Panc1 (cell line): ENCODE measurements at regions not wholly inside any gene's neighbourhood (a gene's known extent, or its start where the extent isn't known, plus 50 kb on each side); places are given as distances from the start of the nearest gene placed in this dataset.

Source experiments
- ATAC-seq: fragments of 200-7000 bp; cut with Tn5 transposase; 2 replicates; pipeline ENCODE4 v1.9.1; 2020; ENCODE audit warnings: mild to moderate bottlenecking, moderate library complexity
- BruUV-seq: library from RNA; stranded (reverse); fragments of 400-500 nt; replicated peaks from 2 replicates; lab custom pipeline; 2021; lab: Mats Ljungman, UMichigan
- CTCF ChIA-PET: fragments of 300-600 bp; sonication (Branson Sonifier 250); formaldehyde crosslinking; loops from one replicate; lab custom pipeline; 2022; ENCODE audit warnings: antibody characterized with exemption; lab: Charles Lee
- POLR2A ChIA-PET: fragments of 300-600 bp; sonication (Branson Sonifier 250); formaldehyde crosslinking; loops from one replicate; lab custom pipeline; 2022; ENCODE audit warnings: antibody characterized with exemption; lab: Charles Lee
- DNase-seq: peaks from one replicate; pipeline ENCODE4 v3.0.0-alpha.2; 2010; ENCODE audit warnings: low read depth, low spot score
- H3K27ac ChIP-seq: 2 replicates; pipeline ENCODE4 v1.5.1; 2011; ENCODE audit warnings: mild to moderate bottlenecking, low read length, inconsistent platforms
- H3K27me3 ChIP-seq: fragments of 200-500 bp; sonication (Bioruptor generic); 2 replicates; pipeline ENCODE4 v1.6.0; 2014; ENCODE audit warnings: low read length, inconsistent platforms; ENCODE audit not compliant: control insufficient read depth, insufficient read depth
- H3K36me3 ChIP-seq: fragments of 200-500 bp; sonication (Bioruptor generic); 2 replicates; pipeline ENCODE4 v1.5.1; 2014; ENCODE audit warnings: inconsistent platforms, mild to moderate bottlenecking, low read length, moderate library complexity; ENCODE audit not compliant: control insufficient read depth, insufficient read depth
- H3K4me1 ChIP-seq: 2 replicates; pipeline ENCODE4 v1.5.1; 2011; ENCODE audit warnings: inconsistent platforms, mild to moderate bottlenecking, low read length, moderate library complexity; ENCODE audit not compliant: control insufficient read depth, insufficient read depth
- H3K4me3 ChIP-seq, 2 experiments: 2 replicates each; pipeline ENCODE4 v1.5.1; 2011 to 2012; ENCODE audit warnings: low read depth in 2 of 2, low read length in 2 of 2, mild to moderate bottlenecking in 2 of 2, inconsistent platforms in 1 of 2, moderate library complexity in 1 of 2
- H3K9me3 ChIP-seq: fragments of 200-500 bp; sonication (Bioruptor generic); 2 replicates; pipeline ENCODE4 v1.5.1; 2014; ENCODE audit warnings: low read depth, mild to moderate bottlenecking, inconsistent platforms, low read length, moderate library complexity; ENCODE audit not compliant: control insufficient read depth, insufficient read depth
- POLR2AphosphoS5 ChIP-seq: IDR thresholded peaks from 2 replicates; pipeline ENCODE4 v1.6.1; 2012; ENCODE audit warnings: mild to moderate bottlenecking, low read depth, low read length, moderate library complexity
- SIN3A ChIP-seq: IDR thresholded peaks from 2 replicates; pipeline ENCODE4 v1.6.1; 2012; ENCODE audit warnings: low read depth, mild to moderate bottlenecking, low read length, moderate library complexity, borderline replicate concordance; ENCODE audit not compliant: insufficient read depth
- TCF7L2 ChIP-seq: IDR thresholded peaks from 2 replicates; pipeline ENCODE4 v1.6.1; 2011; ENCODE audit warnings: mild to moderate bottlenecking, low read depth, low read length, inconsistent platforms
- in situ Hi-C: cut with HindIII; loops from 2 replicates; pipeline ENCODE4 v1.10.0; 2016; ENCODE audit warnings: low sequenced_read_pairs, low pct_unique_long_range_greater_than_20kb
- intact Hi-C: fragments of 100-400 bp; cut with micrococcal nuclease; formaldehyde crosslinking; loops from one replicate; pipeline ENCODE4 v1.10.0; 2022; ENCODE audit not compliant: unreplicated experiment
- TF ChIP-seq, protein P1 (sequence below): fragments of 450-650 bp; IDR thresholded peaks from 2 replicates; pipeline ENCODE4 v1.5.1; 2017; ENCODE audit warnings: mild to moderate bottlenecking
- TF ChIP-seq, protein P2 (sequence below), 2 experiments: IDR thresholded peaks; 2 replicates each; pipeline ENCODE4 v1.6.1; 2011 to 2012; ENCODE audit warnings: low read depth in 2 of 2, control low read depth in 1 of 2, low read length in 1 of 2, mild to moderate bottlenecking in 1 of 2, moderate library complexity in 1 of 2; ENCODE audit not compliant: insufficient read depth in 1 of 2

DNA sequence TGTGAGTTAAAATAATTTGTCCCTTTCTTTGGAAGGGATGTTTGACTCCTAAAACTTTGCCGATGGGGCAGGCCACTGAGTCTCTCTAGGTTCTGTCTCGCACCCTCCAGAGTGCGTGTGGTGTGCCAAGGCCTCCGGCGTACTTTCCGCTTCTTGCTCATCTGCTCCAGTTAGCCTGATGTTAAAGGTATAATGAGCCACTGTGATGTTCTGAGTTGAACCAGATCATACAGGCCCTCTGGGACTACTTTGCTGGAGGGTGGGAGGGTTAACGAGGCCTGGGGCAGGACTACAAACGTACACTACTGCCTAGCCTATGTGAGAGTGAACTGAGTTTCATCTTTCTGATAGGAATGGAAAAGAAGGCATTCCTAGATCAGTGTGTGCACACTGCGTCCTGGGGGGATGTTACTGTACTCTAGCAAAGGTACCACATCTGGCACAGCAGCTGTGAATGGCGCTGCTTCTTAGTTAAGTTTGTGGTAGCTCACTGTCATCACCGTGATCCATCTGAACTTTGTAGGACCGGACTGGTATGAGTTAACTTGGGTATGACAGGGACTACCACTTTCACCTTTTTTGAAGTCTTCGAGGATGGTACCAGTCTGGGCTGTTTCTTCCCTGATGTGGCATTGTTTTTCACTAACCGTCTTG, 60.2 kb downstream of the RGS12 start:
- Histone ChIP-seq H3K27ac (no peak overlapping the region), H3K4me1 (no peaks in the 10 kb centered on the region), H3K27me3 (no peaks in the 10 kb centered on the region), H3K4me3 (no peak overlapping the region), H3K9me3 (no peaks in the 10 kb centered on the region), H3K36me3 (no peaks in the 10 kb centered on the region)
- ATAC-seq = no peak
- intact Hi-C loops (no loop called here), in situ Hi-C loops (no loop called here)
- DNase-seq = no peak
- BruUV-seq = no TSS peak
- POLR2A ChIA-PET = no interaction called here
- CTCF ChIA-PET = no interaction called here
- TF ChIP-seq POLR2AphosphoS5 = no peak
- TF ChIP-seq, protein P1, sequence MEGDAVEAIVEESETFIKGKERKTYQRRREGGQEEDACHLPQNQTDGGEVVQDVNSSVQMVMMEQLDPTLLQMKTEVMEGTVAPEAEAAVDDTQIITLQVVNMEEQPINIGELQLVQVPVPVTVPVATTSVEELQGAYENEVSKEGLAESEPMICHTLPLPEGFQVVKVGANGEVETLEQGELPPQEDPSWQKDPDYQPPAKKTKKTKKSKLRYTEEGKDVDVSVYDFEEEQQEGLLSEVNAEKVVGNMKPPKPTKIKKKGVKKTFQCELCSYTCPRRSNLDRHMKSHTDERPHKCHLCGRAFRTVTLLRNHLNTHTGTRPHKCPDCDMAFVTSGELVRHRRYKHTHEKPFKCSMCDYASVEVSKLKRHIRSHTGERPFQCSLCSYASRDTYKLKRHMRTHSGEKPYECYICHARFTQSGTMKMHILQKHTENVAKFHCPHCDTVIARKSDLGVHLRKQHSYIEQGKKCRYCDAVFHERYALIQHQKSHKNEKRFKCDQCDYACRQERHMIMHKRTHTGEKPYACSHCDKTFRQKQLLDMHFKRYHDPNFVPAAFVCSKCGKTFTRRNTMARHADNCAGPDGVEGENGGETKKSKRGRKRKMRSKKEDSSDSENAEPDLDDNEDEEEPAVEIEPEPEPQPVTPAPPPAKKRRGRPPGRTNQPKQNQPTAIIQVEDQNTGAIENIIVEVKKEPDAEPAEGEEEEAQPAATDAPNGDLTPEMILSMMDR = no peak
- no peak for TF ChIP-seq TCF7L2
- no peak for TF ChIP-seq SIN3A
- TF ChIP-seq, protein P2, sequence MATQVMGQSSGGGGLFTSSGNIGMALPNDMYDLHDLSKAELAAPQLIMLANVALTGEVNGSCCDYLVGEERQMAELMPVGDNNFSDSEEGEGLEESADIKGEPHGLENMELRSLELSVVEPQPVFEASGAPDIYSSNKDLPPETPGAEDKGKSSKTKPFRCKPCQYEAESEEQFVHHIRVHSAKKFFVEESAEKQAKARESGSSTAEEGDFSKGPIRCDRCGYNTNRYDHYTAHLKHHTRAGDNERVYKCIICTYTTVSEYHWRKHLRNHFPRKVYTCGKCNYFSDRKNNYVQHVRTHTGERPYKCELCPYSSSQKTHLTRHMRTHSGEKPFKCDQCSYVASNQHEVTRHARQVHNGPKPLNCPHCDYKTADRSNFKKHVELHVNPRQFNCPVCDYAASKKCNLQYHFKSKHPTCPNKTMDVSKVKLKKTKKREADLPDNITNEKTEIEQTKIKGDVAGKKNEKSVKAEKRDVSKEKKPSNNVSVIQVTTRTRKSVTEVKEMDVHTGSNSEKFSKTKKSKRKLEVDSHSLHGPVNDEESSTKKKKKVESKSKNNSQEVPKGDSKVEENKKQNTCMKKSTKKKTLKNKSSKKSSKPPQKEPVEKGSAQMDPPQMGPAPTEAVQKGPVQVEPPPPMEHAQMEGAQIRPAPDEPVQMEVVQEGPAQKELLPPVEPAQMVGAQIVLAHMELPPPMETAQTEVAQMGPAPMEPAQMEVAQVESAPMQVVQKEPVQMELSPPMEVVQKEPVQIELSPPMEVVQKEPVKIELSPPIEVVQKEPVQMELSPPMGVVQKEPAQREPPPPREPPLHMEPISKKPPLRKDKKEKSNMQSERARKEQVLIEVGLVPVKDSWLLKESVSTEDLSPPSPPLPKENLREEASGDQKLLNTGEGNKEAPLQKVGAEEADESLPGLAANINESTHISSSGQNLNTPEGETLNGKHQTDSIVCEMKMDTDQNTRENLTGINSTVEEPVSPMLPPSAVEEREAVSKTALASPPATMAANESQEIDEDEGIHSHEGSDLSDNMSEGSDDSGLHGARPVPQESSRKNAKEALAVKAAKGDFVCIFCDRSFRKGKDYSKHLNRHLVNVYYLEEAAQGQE (IDR thresholded peaks at IDR 0.05; ENCODE audit: insufficient read depth in 1 of 2, low read depth in 2 of 2, low read length in 1 of 2) = no peak

DNA sequence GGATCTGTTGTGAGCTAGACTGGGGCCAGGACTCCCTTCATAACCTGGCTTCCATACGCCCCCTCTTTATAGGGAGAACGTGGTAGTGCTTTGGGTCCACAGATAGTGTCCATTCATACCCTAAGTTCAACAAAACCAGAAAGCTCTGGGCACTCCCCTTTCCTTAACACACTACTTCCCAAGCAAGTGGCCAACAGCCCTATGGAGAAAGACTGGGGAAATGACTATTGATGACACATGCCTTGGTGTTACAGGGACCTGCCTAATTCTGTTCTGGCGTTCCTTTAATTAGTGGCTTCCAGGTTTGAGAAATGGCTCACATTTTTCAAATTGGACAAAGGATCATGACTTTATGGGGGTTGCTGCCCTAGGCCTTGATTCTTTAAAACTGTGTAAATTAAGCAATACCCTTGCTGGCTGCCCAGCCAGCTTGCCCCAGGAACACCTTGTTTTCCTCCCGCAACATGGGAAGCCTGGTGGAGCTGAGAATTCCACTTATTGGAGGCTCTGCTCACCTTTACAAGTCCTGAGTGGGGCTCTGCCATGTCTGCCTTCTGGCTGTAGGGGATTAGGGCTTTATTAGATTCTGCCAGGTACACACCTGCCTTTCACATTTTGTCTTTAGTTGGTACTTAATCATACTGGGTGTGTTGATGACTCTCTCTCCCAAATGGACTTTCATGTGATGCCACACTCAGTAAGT, 61.1 kb downstream of the RGS12 start:
- in situ Hi-C loops = no loop called here
- ChIA-PET CTCF (no interaction called here), POLR2A (no interaction called here)
- no TSS peak for BruUV-seq
- no peak for DNase-seq
- Histone ChIP-seq H3K27me3 (no peaks in the 10 kb centered on the region), H3K27ac (no peak overlapping the region), H3K9me3 (no peaks in the 10 kb centered on the region), H3K4me1 (no peaks in the 10 kb centered on the region), H3K36me3 (no peaks in the 10 kb centered on the region), H3K4me3 (no peak overlapping the region)
- intact Hi-C loops = no loop called here
- TF ChIP-seq POLR2AphosphoS5 (no peak), SIN3A (no peak), TCF7L2 (no peak)
- TF ChIP-seq, protein P2 (IDR thresholded peaks at IDR 0.05; ENCODE audit: insufficient read depth in 1 of 2, low read depth in 2 of 2, low read length in 1 of 2) = no peak
- TF ChIP-seq, protein P1 = no peak
- no peak for ATAC-seq
